H9 (cell line): ENCODE measurements at regions not wholly inside any gene's neighbourhood (a gene's known extent, or its start where the extent isn't known, plus 50 kb on each side); places are given as distances from the start of the nearest gene placed in this dataset.

Source experiments
- DNase-seq: peaks from one replicate; pipeline ENCODE4 v3.0.0-alpha.2; 2017
- H2AFZ ChIP-seq: one replicate; pipeline ENCODE4 v1.6.1; 2013; ENCODE audit warnings: mild to moderate bottlenecking, low read length, control low read depth, moderate library complexity
- H2AK5ac ChIP-seq: 2 replicates; pipeline ENCODE4 v1.6.1; 2013; ENCODE audit warnings: low read length, control low read depth, mixed read lengths; ENCODE audit not compliant: insufficient read length
- H2BK120ac ChIP-seq: one replicate; pipeline ENCODE4 v1.6.1; 2013; ENCODE audit warnings: low read depth, mild to moderate bottlenecking, low read length, control low read depth, inconsistent platforms; ENCODE audit not compliant: poor library complexity, severe bottlenecking
- H2BK12ac ChIP-seq: 2 replicates; pipeline ENCODE4 v1.6.1; 2013; ENCODE audit warnings: low read length, control low read depth, mixed read lengths, low read depth; ENCODE audit not compliant: insufficient read length
- H2BK15ac ChIP-seq: 2 replicates; pipeline ENCODE4 v1.6.1; 2013; ENCODE audit warnings: low read depth, low read length, control low read depth
- H2BK20ac ChIP-seq: one replicate; pipeline ENCODE4 v1.6.1; 2013; ENCODE audit warnings: low read depth, mild to moderate bottlenecking, low read length, control low read depth, inconsistent platforms; ENCODE audit not compliant: poor library complexity, severe bottlenecking
- H2BK5ac ChIP-seq: 2 replicates; pipeline ENCODE4 v1.6.1; 2013; ENCODE audit warnings: low read length, control low read depth, mixed read lengths; ENCODE audit not compliant: insufficient read length
- H3K14ac ChIP-seq: 2 replicates; pipeline ENCODE4 v1.6.1; 2013; ENCODE audit warnings: low read length, control low read depth; ENCODE audit not compliant: insufficient read depth
- H3K18ac ChIP-seq: 2 replicates; pipeline ENCODE4 v1.6.1; 2013; ENCODE audit warnings: low read depth, mild to moderate bottlenecking, mixed read lengths, low read length, control low read depth; ENCODE audit not compliant: insufficient read length
- H3K23ac ChIP-seq: 2 replicates; pipeline ENCODE4 v1.6.1; 2013; ENCODE audit warnings: low read length, control low read depth, mixed read lengths, low read depth; ENCODE audit not compliant: insufficient read length
- H3K23me2 ChIP-seq: 2 replicates; pipeline ENCODE4 v1.6.1; 2013; ENCODE audit warnings: low read depth, mild to moderate bottlenecking, mixed read lengths, low read length, control low read depth; ENCODE audit not compliant: insufficient read length, poor library complexity, severe bottlenecking
- H3K27ac ChIP-seq: 2 replicates; pipeline ENCODE4 v1.5.1; 2013; ENCODE audit warnings: low read length, control low read depth, mixed read lengths, low read depth; ENCODE audit not compliant: insufficient read length
- H3K27me3 ChIP-seq: 2 replicates; pipeline ENCODE4 v1.6.1; 2013; ENCODE audit warnings: low read length, control low read depth, inconsistent platforms; ENCODE audit not compliant: insufficient read depth
- H3K4ac ChIP-seq: 2 replicates; pipeline ENCODE4 v1.6.1; 2013; ENCODE audit warnings: low read depth, mild to moderate bottlenecking, control low read depth, inconsistent platforms, low read length, moderate library complexity
- H3K4me1 ChIP-seq: 2 replicates; pipeline ENCODE4 v1.6.1; 2013; ENCODE audit warnings: low read length, control low read depth, inconsistent platforms; ENCODE audit not compliant: insufficient read depth
- H3K4me2 ChIP-seq: 2 replicates; pipeline ENCODE4 v1.6.1; 2013; ENCODE audit warnings: low read length, control low read depth, mixed read lengths; ENCODE audit not compliant: insufficient read length, insufficient read depth
- H3K56ac ChIP-seq: 2 replicates; pipeline ENCODE4 v1.6.1; 2013; ENCODE audit warnings: low read depth, mild to moderate bottlenecking, mixed read lengths, low read length, control low read depth; ENCODE audit not compliant: insufficient read length
- H3K79me1 ChIP-seq: 2 replicates; pipeline ENCODE4 v1.6.1; 2013; ENCODE audit warnings: low read depth, mild to moderate bottlenecking, moderate library complexity, low read length, control low read depth, inconsistent platforms; ENCODE audit not compliant: insufficient read depth, poor library complexity, severe bottlenecking
- H3K79me2 ChIP-seq: 2 replicates; pipeline ENCODE4 v1.6.1; 2013; ENCODE audit warnings: low read length, control low read depth, inconsistent platforms; ENCODE audit not compliant: insufficient read depth
- H3K9ac ChIP-seq: 2 replicates; pipeline ENCODE4 v1.6.1; 2013; ENCODE audit warnings: low read length, control low read depth, mixed read lengths; ENCODE audit not compliant: insufficient read length; ENCODE audit errors: extremely low read depth
- H3K9me3 ChIP-seq: one replicate; pipeline ENCODE4 v1.6.1; 2013; ENCODE audit warnings: low read depth, low read length, inconsistent platforms; ENCODE audit not compliant: control insufficient read depth
- H3T11ph ChIP-seq: one replicate; pipeline ENCODE4 v1.6.1; 2013; ENCODE audit warnings: mild to moderate bottlenecking, low read length, control low read depth, inconsistent platforms
- H4K20me1 ChIP-seq: one replicate; pipeline ENCODE4 v1.6.1; 2013; ENCODE audit not compliant: control insufficient read depth, insufficient read length, insufficient read depth
- H4K5ac ChIP-seq: 2 replicates; pipeline ENCODE4 v1.6.1; 2013; ENCODE audit warnings: low read depth, mild to moderate bottlenecking, mixed read lengths, low read length, control low read depth; ENCODE audit not compliant: insufficient read length
- H4K8ac ChIP-seq: replicated peaks from 2 replicates; pipeline ENCODE4 v1.6.1; 2013; ENCODE audit warnings: low read length, control low read depth, mixed read lengths, low read depth; ENCODE audit not compliant: insufficient read length
- H4K91ac ChIP-seq: 2 replicates; pipeline ENCODE4 v1.6.1; 2013; ENCODE audit warnings: low read depth, mild to moderate bottlenecking, moderate library complexity, mixed read lengths, low read length, control low read depth; ENCODE audit not compliant: insufficient read length
- H3K27ac Mint-ChIP-seq, 3 experiments: 2 replicates in 2 of 3; 3 replicates in 1 of 3; pipeline ENCODE4 v1.8.0; 2020 to 2021; ENCODE audit warnings: mixed read lengths in 3 of 3, mild to moderate bottlenecking in 1 of 3, moderate library complexity in 1 of 3
- H3K27me3 Mint-ChIP-seq: 2 replicates; pipeline ENCODE4 v1.8.0; 2021; ENCODE audit warnings: low read depth, mild to moderate bottlenecking, moderate library complexity, mixed read lengths
- H3K36me3 Mint-ChIP-seq, 3 experiments: 2 replicates in 2 of 3; 3 replicates in 1 of 3; pipeline ENCODE4 v1.8.0; 2020 to 2021; ENCODE audit warnings: low read depth in 3 of 3, mixed read lengths in 3 of 3; ENCODE audit not compliant: insufficient read depth in 1 of 3
- H3K4me1 Mint-ChIP-seq, 2 experiments: 2 replicates each; pipeline ENCODE4 v1.8.0; 2020; ENCODE audit warnings: mixed read lengths in 2 of 2
- H3K4me3 Mint-ChIP-seq, 2 experiments: 2 replicates in 1 of 2; 3 replicates in 1 of 2; pipeline ENCODE4 v1.8.0; 2020 to 2021; ENCODE audit warnings: mild to moderate bottlenecking in 2 of 2, mixed read lengths in 2 of 2, moderate library complexity in 1 of 2
- H3K9me3 Mint-ChIP-seq, 2 experiments: 2 replicates in 1 of 2; 3 replicates in 1 of 2; pipeline ENCODE4 v1.8.0; 2020; ENCODE audit warnings: mild to moderate bottlenecking in 2 of 2, mixed read lengths in 2 of 2, moderate library complexity in 1 of 2
- WGBS: extraction: QIAGEN DNeasy Blood & Tissue Kit; methylation state at CpG from one replicate; pipeline ENCODE4 v1.1.7; 2013; ENCODE audit warnings: missing lambda C conversion rate, low lambda C conversion rate, mixed read lengths; ENCODE audit not compliant: insufficient read length; ENCODE audit errors: extremely low coverage; 5-methylcytosine and 5-hydroxymethylcytosine counted together
- TF ChIP-seq, protein P1 (sequence below): fragments of 200-600 bp; sonication (generic); conservative IDR thresholded peaks from 3 replicates; pipeline ENCODE4 v1.8.0; 2021; ENCODE audit warnings: antibody characterized with exemption, mild to moderate bottlenecking

DNA sequence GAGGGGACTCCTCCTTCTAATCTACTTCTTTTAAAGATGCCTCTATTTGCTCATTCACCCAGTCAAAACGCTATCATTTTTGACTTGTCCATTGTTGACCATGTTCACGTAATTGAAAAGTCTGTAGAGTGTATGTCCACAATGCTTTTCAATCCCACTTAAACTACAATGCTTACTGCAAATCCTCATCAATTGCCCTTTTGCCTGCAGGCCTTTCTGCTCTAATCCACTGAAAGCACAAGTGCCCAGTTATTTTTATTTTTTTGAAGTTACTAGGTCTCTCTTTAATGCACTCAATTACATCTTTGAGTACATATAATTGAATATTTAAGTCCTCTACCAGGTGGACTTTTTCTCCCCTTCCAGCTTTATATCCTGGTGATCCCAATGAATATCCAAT is 437.4 kb downstream of the PDGFC start:
- Mint-ChIP-seq H3K4me1 (no peaks in the 10 kb centered on the region), H3K4me3 (no peak overlapping the region), H3K9me3 (peaks cover 0 to 2% of the 10 kb centered on the region in 2 experiments; a peak in 3 of 5 replicates), H3K27me3 (no peaks in the 10 kb centered on the region), H3K27ac (no peak overlapping the region), H3K36me3 (no peaks in the 10 kb centered on the region)
- Histone ChIP-seq H3K4me1 (no peaks in the 10 kb centered on the region), H2BK120ac (no peak overlapping the region), H3K56ac (no peak overlapping the region), H3K4me2 (no peak overlapping the region), H4K8ac (no peak overlapping the region), H4K20me1 (no peaks in the 10 kb centered on the region), H2BK12ac (no peak overlapping the region), H2BK20ac (no peak overlapping the region), H3K4ac (no peak overlapping the region), H3K79me2 (no peaks in the 10 kb centered on the region), H2AK5ac (no peak overlapping the region), H3K27ac (no peak overlapping the region), H4K91ac (no peak overlapping the region), H3K27me3 (no peaks in the 10 kb centered on the region), H3K18ac (no peak overlapping the region), H2AFZ (no peak overlapping the region), H4K5ac (no peak overlapping the region), H3K79me1 (no peaks in the 10 kb centered on the region), H3K9me3 (no peaks in the 10 kb centered on the region), H3K14ac (no peak overlapping the region), H3K9ac (no peak overlapping the region), H2BK15ac (no peak overlapping the region), H3K23ac (no peak overlapping the region), H3T11ph (no peak overlapping the region), H2BK5ac (no peak overlapping the region), H3K23me2 (no peaks in the 10 kb centered on the region)
- no peak for DNase-seq
- TF ChIP-seq, protein P1, sequence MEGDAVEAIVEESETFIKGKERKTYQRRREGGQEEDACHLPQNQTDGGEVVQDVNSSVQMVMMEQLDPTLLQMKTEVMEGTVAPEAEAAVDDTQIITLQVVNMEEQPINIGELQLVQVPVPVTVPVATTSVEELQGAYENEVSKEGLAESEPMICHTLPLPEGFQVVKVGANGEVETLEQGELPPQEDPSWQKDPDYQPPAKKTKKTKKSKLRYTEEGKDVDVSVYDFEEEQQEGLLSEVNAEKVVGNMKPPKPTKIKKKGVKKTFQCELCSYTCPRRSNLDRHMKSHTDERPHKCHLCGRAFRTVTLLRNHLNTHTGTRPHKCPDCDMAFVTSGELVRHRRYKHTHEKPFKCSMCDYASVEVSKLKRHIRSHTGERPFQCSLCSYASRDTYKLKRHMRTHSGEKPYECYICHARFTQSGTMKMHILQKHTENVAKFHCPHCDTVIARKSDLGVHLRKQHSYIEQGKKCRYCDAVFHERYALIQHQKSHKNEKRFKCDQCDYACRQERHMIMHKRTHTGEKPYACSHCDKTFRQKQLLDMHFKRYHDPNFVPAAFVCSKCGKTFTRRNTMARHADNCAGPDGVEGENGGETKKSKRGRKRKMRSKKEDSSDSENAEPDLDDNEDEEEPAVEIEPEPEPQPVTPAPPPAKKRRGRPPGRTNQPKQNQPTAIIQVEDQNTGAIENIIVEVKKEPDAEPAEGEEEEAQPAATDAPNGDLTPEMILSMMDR = no peak
- no CpG with 5 or more reads among the region's 2 CpGs for WGBS
